ENCODE measurements at regions not wholly inside any gene's neighbourhood (a gene's known extent, or its start where the extent isn't known, plus 50 kb on each side); places are given as distances from the start of the nearest gene placed in this dataset.

GRCh38 chrX:20397587-20397986 lies 130.9 kb upstream of the RPS6KA3 start:
- no peak overlapping the region for H3K4me3 ChIP-seq (replicated peaks; ENCODE audit: low read depth, low read length)
- no peak for TF ChIP-seq CTCF (IDR thresholded peaks at IDR 0.05; ENCODE audit: insufficient read depth, low read length, poor library complexity, severe bottlenecking)
- no peaks in the 10 kb centered on the region for H3K27me3 ChIP-seq (replicated peaks; ENCODE audit: control insufficient read depth, insufficient read depth, low read length)
- H3K36me3 ChIP-seq (ENCODE audit: control insufficient read depth, insufficient read depth, low read length), result no peaks in the 10 kb centered on the region
- no peak for DNase-seq (ENCODE audit: extremely low read depth, insufficient read length)

GRCh38 chrX:20394451-20394850 lies 127.7 kb upstream of the RPS6KA3 start:
- no peak for TF ChIP-seq CTCF (IDR thresholded peaks at IDR 0.05; ENCODE audit: insufficient read depth, low read length, poor library complexity, severe bottlenecking)
- H3K36me3 ChIP-seq (ENCODE audit: control insufficient read depth, insufficient read depth, low read length), result no peaks in the 10 kb centered on the region
- H3K4me3 ChIP-seq (replicated peaks; ENCODE audit: low read depth, low read length), result no peak overlapping the region
- no peak for DNase-seq (ENCODE audit: extremely low read depth, insufficient read length)
- H3K27me3 ChIP-seq (replicated peaks; ENCODE audit: control insufficient read depth, insufficient read depth, low read length), result no peaks in the 10 kb centered on the region

- no peaks in the 10 kb centered on the region for H3K27me3 ChIP-seq (replicated peaks; ENCODE audit: control insufficient read depth, insufficient read depth, low read length)
These were observed 127.2 kb upstream of the RPS6KA3 start for GRCh38 chrX:20393944-20394343.

GRCh38 chrX:20388594-20388993 lies 121.9 kb upstream of the RPS6KA3 start:
- H3K36me3 ChIP-seq (ENCODE audit: control insufficient read depth, insufficient read depth, low read length), result no peaks in the 10 kb centered on the region
- TF ChIP-seq CTCF (IDR thresholded peaks at IDR 0.05; ENCODE audit: insufficient read depth, low read length, poor library complexity, severe bottlenecking), result no peak
- H3K27me3 ChIP-seq (replicated peaks; ENCODE audit: control insufficient read depth, insufficient read depth, low read length), result no peaks in the 10 kb centered on the region
- no peak overlapping the region for H3K4me3 ChIP-seq (replicated peaks; ENCODE audit: low read depth, low read length)
- DNase-seq (ENCODE audit: extremely low read depth, insufficient read length), result no peak

More at GRCh38 chrX:20393944-20394343, 127.2 kb upstream of the RPS6KA3 start:
- H3K36me3 ChIP-seq (ENCODE audit: control insufficient read depth, insufficient read depth, low read length), result no peaks in the 10 kb centered on the region
- no peak for TF ChIP-seq CTCF (IDR thresholded peaks at IDR 0.05; ENCODE audit: insufficient read depth, low read length, poor library complexity, severe bottlenecking)
- DNase-seq (ENCODE audit: extremely low read depth, insufficient read length), result no peak
- H3K4me3 ChIP-seq (replicated peaks; ENCODE audit: low read depth, low read length), result no peak overlapping the region

GRCh38 chrX:20383477-20383876 lies 116.8 kb upstream of the RPS6KA3 start:
- no peak for DNase-seq (ENCODE audit: extremely low read depth, insufficient read length)
- H3K27me3 ChIP-seq (replicated peaks; ENCODE audit: control insufficient read depth, insufficient read depth, low read length), result no peaks in the 10 kb centered on the region
- no peaks in the 10 kb centered on the region for H3K36me3 ChIP-seq (ENCODE audit: control insufficient read depth, insufficient read depth, low read length)
- H3K4me3 ChIP-seq (replicated peaks; ENCODE audit: low read depth, low read length), result no peak overlapping the region
- no peak for TF ChIP-seq CTCF (IDR thresholded peaks at IDR 0.05; ENCODE audit: insufficient read depth, low read length, poor library complexity, severe bottlenecking)
